GM18520 (cell line): ENCODE measurements at regions not wholly inside any gene's neighbourhood (a gene's known extent, or its start where the extent isn't known, plus 50 kb on each side); places are given as distances from the start of the nearest gene placed in this dataset.

Experiments
- ATAC-seq: cut with Tn5 transposase; IDR thresholded peaks from one replicate; pipeline ENCODE4 v1.9.1; 2021; ENCODE audit not compliant: unreplicated experiment

DNA sequence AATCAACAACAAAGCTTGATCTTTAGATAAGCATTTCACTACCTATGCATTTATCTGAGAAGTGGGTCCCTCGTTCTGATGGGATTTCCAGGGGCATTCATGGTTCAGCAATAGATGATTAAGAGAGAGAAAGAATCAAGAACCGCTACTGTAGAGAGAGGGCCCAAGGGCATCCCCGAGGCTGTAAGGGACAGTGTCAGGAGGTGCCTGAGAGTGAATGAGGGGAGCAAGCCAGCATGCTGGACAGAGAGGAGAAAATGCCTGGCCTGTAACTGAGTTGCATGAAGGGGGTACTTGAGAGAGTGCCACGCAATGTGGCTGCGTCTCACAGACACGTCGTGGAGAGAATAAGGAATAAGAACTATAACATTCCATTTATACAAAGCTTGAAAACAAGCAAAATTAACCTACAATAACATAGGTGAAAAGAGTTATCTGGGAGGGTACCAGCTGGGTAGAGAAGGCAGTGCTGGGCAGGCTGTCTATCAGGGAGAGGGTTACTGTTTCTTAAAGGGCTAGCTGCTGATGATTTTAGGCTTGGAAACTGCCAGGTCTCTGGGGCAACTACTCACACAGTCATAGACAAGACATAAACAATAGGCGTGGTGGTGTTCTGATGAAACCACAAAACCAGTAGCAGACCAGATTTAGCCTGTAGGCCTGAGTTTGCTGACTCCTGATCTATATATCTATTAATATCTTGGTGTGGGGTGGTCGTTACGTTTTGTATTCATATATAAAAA lies 374.6 kb upstream of the CFAP20DC start:
- no peak for ATAC-seq

DNA sequence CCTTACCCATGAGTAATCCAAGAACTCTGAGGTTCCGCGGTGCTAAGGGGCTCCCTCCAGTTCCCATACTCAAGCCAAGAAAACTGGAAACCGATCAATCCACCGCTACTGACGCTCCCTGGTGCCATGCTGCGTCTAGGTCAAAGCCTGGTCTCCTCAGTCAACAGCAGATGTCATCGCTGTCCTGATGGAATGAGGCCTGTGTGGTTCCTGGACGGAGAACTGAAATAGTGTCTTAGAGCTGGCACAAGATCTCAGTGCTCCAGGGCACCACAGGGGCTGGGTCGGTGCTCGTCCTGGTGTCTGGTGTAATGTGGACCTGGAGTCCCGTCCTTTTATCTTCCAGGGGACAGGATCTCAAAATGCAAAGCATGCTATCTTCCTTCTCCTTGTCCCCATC lies 373.9 kb upstream of the CFAP20DC start:
- ATAC-seq, result no peak

DNA sequence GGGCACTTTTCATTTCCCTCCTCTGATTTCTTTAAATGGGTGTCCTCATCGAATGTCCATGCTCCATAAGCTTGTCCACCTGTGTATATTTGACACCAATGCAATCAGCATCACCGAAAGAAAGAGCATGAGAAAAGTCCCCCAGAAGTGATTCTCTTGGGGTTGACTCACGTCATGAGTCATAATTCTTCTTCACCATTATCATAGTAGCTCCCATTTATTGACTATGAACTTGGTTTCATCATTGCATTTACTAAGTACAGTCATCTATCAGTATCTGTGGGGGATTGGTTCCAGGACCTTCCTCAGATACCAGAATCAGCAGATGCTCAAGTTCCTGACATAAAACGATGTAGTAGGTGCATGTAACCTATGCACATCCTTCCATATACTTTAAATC lies 372.5 kb upstream of the CFAP20DC start:
- peak; percentile 64 for ATAC-seq

- no peak for ATAC-seq
Measured at GRCh38 chr3:59418836-59419235, 369.0 kb upstream of the CFAP20DC start.

DNA sequence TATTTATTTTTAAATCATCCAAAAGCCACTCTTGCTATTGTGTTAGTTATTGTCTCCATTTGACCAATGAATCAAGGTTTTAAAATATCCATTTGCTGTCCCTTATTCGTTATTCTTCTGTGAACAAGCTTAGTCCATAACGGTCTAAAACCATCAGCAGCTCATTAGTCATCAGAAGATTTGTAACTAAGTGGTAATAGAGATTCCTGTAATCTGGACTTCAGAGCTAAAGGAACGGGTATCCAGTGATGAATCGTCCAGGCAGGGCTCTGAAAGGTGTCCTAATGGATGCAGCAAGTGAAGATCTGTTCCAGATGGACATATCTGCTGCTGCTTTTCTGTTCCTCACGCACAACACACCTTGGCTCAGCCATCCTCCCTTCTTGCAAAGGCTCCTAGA lies 362.7 kb upstream of the CFAP20DC start:
- no peak for ATAC-seq

DNA sequence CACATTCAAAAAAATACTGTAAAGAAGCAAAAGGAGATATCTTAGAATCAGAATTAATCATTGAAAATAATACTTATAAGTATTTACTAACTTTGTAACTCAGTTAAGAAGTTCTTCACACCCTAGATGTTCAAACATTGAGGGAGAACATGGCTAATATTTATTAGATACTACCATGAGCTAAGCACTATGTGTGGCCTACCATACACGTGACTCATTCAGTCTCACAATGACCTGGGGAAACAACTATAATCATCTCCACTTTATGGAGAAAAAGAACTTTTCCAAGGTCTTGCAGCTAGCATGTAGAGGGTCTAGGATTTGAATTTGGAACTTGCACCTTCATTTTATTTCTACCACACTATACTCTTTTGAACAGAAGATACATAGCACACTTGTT lies 361.9 kb upstream of the CFAP20DC start:
- ATAC-seq, result no peak

GRCh38 chr3:59411186-59411585 lies 361.4 kb upstream of the CFAP20DC start:
- ATAC-seq, result no peak

DNA sequence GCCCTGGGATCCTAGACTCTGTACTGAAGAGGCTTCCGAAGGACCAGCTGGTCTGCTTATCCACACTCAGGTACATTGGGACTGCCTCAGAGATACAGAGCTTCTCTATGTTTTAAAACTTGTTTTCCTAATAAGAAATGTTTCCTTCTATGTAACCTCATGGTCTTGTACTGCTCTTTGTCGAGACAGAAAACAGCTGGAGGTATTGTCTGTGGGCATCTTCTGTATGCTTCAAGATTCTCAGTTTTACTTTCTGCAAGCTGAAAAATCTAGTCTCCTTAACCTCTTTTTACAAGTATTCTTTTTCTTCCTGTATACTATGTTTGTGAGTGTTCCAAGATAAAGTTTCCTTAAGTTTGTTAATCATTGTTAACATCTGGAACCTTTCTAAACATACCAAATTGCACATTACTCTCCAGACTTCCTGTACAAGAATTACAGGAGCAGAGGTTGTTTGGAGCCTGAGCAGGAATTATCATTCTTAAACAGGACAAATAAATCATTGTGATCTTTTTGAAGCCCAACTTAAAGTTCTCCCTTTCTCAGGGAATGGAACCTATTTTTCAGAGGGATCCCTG lies 358.3 kb upstream of the CFAP20DC start:
- ATAC-seq, result no peak

GRCh38 chr3:59407425-59407824 lies 357.6 kb upstream of the CFAP20DC start:
- no peak for ATAC-seq

GRCh38 chr3:59406943-59407342 lies 357.1 kb upstream of the CFAP20DC start:
- ATAC-seq, result peak; percentile 79

- no peak for ATAC-seq
Measured at GRCh38 chr3:59404851-59405250, 355.0 kb upstream of the CFAP20DC start.

GRCh38 chr3:59404064-59404463 lies 354.2 kb upstream of the CFAP20DC start:
- ATAC-seq, result no peak

GRCh38 chr3:59401924-59402323 lies 352.1 kb upstream of the CFAP20DC start:
- no peak for ATAC-seq

GRCh38 chr3:59392116-59392515 lies 342.3 kb upstream of the CFAP20DC start:
- no peak for ATAC-seq

- no peak for ATAC-seq
Measured at GRCh38 chr3:59391131-59391530, 341.3 kb upstream of the CFAP20DC start.

DNA sequence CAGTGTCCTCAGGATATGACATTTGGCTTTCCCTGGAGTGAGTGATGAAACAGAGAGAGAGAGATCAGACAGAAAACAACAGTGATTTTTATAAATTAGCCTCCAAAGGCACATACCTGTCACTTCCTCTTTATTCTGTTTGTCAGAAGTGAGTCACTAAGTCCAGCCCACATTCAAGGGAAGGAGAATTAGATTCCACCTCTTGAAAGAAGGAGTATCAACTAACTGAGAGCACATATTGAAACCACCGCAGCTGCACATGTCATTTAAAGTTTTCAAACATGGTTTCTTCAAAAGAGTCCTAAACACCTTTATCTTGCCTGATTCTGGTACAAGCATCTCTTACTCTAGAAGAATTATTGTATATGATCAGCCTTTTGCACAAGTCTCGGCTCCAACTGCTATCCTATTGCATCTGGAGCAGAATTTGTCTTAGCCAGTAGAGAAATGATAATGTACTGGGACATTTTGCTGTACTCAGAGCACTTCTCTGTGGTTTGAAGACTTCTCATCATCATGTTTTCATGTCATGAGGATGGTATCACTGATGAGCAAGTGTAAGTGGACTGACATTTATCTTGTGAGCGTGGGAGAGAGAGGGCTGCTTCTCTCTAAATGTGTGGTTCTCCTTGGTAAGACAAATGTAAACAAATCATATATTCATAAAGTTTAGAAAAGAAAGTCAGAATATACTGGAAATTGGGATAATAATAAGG lies 338.9 kb upstream of the CFAP20DC start:
- peak; percentile 28 for ATAC-seq

- ATAC-seq, result peak; percentile 70
Measured at GRCh38 chr3:59386165-59386564, 336.3 kb upstream of the CFAP20DC start.

DNA sequence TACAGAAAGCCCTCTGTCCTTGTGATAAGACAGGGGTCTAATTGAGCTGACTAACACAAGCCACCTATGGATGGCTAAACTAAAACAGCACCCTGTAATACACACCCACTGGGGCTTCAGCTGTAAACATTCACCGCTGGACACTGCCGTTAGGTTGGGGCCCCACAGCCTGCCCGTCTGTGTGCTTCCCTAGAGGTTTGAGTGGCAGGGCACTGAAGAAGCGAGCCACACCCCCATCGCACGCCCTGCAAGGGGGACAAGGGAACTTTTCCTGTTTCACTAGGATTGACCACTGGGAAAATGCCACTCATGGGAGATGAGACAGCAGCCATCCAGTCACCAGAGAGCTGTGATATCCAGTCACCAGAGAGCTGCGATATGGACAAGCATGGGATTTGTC lies 335.7 kb upstream of the CFAP20DC start:
- ATAC-seq, result no peak

- ATAC-seq, result no peak
Measured at GRCh38 chr3:59381282-59381681, 331.5 kb upstream of the CFAP20DC start.

- no peak for ATAC-seq
Measured at GRCh38 chr3:59380146-59380545, 330.3 kb upstream of the CFAP20DC start.

DNA sequence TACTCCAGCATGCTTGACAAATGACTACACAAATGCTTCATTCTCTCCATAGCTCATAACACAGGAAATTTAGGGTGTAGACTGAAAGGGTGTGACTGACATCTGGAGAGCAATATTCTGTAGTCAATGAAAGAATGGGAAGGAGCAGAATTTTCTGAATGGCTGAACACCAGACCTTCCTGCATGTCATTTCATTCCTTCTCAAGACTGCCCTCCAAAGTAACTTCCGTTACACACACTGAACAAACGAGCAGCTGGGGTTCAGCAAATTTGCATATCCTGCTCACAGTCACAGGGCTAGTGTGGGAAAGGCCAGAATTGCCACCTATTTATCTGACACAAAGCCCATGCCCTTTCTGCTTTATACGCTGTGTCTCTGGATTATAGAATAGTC lies 325.0 kb upstream of the CFAP20DC start:
- peak; percentile 99 for ATAC-seq

DNA sequence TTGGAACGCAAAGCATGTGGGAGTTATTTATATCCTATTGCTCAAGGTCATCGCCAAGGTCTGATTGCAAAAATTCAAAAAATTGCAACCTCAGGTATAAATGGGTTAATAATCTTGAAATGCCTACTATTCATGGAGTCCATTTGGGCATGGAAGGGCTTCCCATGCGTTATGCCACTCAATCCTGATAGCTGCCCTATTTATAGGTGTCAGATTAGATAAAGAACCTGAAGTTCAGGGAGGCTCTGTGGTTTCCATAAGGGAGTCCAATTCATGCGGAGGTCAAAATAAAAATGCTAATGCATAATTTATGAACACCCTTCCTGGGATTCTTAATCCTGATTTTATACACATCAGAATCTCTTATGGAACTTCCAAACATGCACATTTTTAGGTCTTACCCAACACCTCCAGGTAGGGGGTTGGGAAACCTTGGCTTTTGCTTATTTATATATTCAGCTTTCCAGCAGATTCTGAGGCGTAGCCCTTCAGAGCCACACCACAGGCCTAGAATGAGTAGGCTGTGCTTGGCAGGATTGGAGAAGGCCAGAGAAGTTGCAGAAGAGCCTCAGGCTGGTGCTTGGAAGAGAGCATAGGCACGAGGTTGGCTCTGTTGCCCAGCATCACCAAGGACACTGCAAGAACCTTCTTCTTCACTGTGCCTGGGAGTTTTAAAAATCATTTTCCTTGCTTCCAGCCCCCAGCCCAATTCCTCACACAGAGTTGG lies 324.4 kb upstream of the CFAP20DC start:
- ATAC-seq, result no peak
